ENCODE measurements at regions not wholly inside any gene's neighbourhood (a gene's known extent, or its start where the extent isn't known, plus 50 kb on each side); places are given as distances from the start of the nearest gene placed in this dataset.

DNA sequence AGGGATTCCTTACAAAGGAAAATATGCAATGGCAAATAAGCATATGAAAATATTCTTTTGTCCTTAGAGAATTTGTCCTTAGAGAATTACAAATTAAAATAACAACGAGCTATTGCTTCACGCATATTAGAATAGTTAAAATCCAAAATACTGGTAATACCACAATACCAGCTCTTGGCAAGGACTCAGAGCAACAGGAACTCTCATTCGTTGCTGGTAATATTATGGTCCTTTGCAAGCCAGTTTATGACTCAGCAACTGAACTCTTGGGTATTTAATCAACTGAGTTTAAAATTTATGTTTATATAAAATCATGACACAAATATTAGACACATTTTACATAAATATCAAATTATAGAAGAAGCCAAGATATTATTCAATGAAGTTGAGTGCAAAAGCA is 1730.4 kb downstream of the SI start:
- H3K4me3 ChIP-seq (ENCODE audit: low read depth, low read length) = no peak overlapping the region
- no peak for DNase-seq (ENCODE audit: low read depth)
- no peak for TF ChIP-seq CTCF (IDR thresholded peaks at IDR 0.05; ENCODE audit: insufficient read depth, low read depth, low read length)

DNA sequence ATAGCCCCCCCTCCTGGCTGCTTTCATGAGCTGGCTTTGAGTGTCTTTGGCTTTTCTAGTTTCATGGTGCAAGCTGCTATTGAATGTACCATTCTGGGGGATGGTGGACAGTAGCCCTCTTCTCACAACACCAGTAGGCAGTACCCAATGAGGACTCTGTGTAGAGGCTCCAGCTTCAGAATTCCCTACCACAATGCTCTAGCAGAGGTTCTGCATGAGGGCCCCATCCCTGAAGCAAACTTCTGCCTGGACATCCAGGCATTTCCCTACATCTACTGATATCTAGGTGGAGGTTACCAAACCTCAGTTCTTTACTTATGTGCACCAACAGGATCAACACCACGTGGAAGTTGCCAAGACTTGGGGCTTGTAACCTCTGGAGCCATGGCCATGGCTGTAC is 1742.9 kb downstream of the SI start:
- TF ChIP-seq CTCF (IDR thresholded peaks at IDR 0.05; ENCODE audit: insufficient read depth, low read depth, low read length) = no peak
- DNase-seq (ENCODE audit: low read depth) = no peak
- no peak overlapping the region for H3K4me3 ChIP-seq (ENCODE audit: low read depth, low read length)

- no peak overlapping the region for H3K4me3 ChIP-seq (ENCODE audit: low read depth, low read length)
- no peak for DNase-seq (ENCODE audit: low read depth)
- TF ChIP-seq CTCF (IDR thresholded peaks at IDR 0.05; ENCODE audit: insufficient read depth, low read depth, low read length) = no peak
Measured at GRCh38 chr3:163328680-163329079, 1749.6 kb downstream of the SI start.

DNA sequence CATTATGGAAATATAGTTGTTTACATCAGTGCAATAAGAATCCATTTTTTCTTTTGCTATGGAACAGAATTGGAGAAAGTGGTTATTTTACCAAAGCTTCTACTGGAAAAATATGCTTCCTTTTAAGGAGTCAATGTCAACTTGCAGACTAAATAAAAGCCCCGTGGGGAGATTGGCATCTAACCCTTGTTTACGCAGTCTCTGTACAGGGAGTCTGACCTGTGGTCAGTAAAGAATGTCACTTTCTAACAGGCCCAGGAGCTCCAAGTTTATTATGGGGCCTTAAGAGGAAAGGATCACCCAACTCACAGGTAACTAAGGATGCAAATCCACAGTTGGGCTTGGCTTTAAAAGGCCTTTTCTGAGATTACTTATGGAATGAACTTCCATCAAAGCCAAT is 1751.2 kb downstream of the SI start:
- no peak for TF ChIP-seq CTCF (IDR thresholded peaks at IDR 0.05; ENCODE audit: insufficient read depth, low read depth, low read length)
- no peak overlapping the region for H3K4me3 ChIP-seq (ENCODE audit: low read depth, low read length)
- no peak for DNase-seq (ENCODE audit: low read depth)

- no peak for DNase-seq (ENCODE audit: low read depth)
- TF ChIP-seq CTCF (IDR thresholded peaks at IDR 0.05; ENCODE audit: insufficient read depth, low read depth, low read length) = no peak
- no peak overlapping the region for H3K4me3 ChIP-seq (ENCODE audit: low read depth, low read length)
Measured at GRCh38 chr3:163315786-163316185, 1762.5 kb downstream of the SI start.

GRCh38 chr3:163306405-163306804 is 1771.9 kb downstream of the SI start:
- no peak overlapping the region for H3K4me3 ChIP-seq (ENCODE audit: low read depth, low read length)
- TF ChIP-seq CTCF (IDR thresholded peaks at IDR 0.05; ENCODE audit: insufficient read depth, low read depth, low read length) = no peak
- DNase-seq (ENCODE audit: low read depth) = no peak

DNA sequence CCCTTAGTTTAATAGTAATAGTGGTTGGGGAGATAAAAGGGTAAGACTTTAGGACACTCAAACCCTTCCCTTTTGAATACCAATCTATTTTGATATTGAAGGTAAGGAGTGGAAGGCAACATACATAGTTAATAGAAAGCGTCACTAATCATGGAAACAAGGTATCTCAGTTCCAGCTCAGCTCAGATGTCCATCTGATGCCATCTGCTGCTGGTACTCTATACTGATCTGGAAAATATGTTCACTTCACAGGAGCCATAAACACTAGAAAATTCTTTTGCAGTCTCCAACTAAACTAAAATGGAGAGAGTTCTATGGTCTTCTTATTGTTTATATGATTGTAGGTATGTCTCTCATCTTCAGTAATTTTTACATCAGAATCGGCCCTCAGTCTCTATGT is 1777.1 kb downstream of the OTOL1 start:
- no peak for DNase-seq (ENCODE audit: low read depth)
- no peak for TF ChIP-seq CTCF (IDR thresholded peaks at IDR 0.05; ENCODE audit: insufficient read depth, low read depth, low read length)
- no peak overlapping the region for H3K4me3 ChIP-seq (ENCODE audit: low read depth, low read length)
